H1 (cell line): ENCODE measurements at regions not wholly inside any gene's neighbourhood (a gene's known extent, or its start where the extent isn't known, plus 50 kb on each side); places are given as distances from the start of the nearest gene placed in this dataset.

ENCODE experiments used
- CHD7 ChIP-seq: fragments of 300-600 bp; sonication (generic); IDR thresholded peaks from 2 replicates; pipeline ENCODE4 v1.7.1; 2012; ENCODE audit warnings: low read length, moderate library complexity, mild to moderate bottlenecking, inconsistent platforms; ENCODE audit not compliant: insufficient replicate concordance
- EZH2 ChIP-seq: fragments of 200-600 bp; sonication (generic); IDR thresholded peaks from 2 replicates; pipeline ENCODE4 v1.7.1; 2012; ENCODE audit warnings: low read depth, mild to moderate bottlenecking, moderate library complexity, low read length, inconsistent platforms; ENCODE audit not compliant: severe bottlenecking
- JUND ChIP-seq: IDR thresholded peaks from 2 replicates; pipeline ENCODE4 v1.6.1; 2011; ENCODE audit warnings: mild to moderate bottlenecking, improper control_type of control experiment, low read length

- TF ChIP-seq CHD7 (no peak), EZH2 (no peak), JUND (no peak)
These were observed 124.8 kb upstream of the ST8SIA2 start (continued) for GRCh38 chr15:92268900-92269299.
